ENCODE measurements at regions not wholly inside any gene's neighbourhood (a gene's known extent, or its start where the extent isn't known, plus 50 kb on each side); places are given as distances from the start of the nearest gene placed in this dataset.

- DNase-seq: no peak
These were observed 278.8 kb upstream of the PLXNA2 start for GRCh38 chr1:208523007-208523406.

DNA sequence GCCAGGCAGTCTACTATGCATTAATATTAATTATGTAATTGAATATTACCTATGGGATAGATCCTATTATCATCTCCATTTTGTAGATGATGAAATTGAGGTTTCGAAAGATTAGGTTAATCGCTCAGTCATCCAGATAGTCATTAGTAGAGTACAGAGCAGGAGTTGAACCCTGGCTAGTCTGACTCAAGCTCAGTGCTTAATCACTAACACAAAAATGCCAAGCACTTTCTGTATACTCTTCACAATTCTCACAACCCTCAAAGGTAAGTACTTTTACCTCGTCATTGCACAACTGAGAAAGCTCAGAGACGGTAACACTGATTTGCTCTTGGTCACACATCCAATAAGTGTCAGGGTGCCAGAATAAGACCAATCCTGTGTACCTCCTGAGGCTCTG lies 280.2 kb upstream of the PLXNA2 start:
- DNase-seq: no peak

DNA sequence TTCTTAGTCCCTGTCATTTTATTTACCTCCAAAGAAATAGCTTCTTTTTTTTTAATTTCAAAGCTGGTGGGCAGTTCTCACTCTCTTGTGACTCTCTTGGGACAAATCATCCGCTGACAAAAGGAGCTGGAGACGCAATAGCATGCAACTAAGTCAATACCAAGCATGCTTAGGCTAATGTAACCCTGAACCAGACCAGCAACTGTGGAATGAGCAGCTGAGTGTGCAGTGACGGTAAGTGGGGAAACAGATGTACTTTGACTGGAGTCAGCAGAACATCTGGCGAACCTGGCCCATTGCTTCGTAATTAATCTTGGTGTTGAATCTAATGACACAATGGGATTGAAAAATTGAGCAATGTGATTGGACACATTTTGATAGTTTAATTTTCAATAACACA lies 280.7 kb upstream of the PLXNA2 start:
- DNase-seq: no peak

- DNase-seq: no peak
These were observed 281.2 kb upstream of the PLXNA2 start for GRCh38 chr1:208525417-208525816.

DNA sequence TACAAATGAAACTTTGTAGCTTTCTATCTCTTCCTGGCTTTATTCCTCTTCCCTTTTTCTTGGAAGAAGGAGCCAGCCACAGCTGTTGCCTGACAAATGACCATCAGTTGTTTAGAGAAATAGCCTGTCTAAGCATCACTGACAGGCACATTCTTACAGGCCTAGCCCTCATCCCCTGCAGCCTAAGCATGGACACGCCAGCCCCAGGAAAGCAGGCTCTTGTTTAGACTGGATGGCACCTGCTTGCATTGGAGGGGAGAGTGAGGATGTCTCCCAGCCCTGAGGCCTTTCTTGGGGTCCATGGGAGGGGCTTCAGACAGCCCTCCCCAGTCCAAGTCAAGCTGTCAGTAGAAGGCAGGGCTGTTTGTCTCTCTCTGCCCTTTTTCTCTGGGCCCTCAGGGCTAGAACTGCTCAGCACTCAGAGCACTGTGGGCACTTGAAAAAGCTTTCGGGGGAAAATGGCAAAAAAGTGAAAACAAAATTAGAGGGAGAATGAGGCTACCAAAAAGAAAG lies 282.5 kb upstream of the PLXNA2 start:
- DNase-seq: no peak

- DNase-seq: no peak
These were observed 283.0 kb upstream of the PLXNA2 start for GRCh38 chr1:208527156-208527555.

GRCh38 chr1:208528578-208529240 lies 284.5 kb upstream of the PLXNA2 start:
- DNase-seq: no peak

- no peak for DNase-seq
These were observed 287.0 kb upstream of the PLXNA2 start for GRCh38 chr1:208531003-208531750.

- no peak for DNase-seq
These were observed 289.8 kb upstream of the PLXNA2 start for GRCh38 chr1:208533746-208534598.

DNA sequence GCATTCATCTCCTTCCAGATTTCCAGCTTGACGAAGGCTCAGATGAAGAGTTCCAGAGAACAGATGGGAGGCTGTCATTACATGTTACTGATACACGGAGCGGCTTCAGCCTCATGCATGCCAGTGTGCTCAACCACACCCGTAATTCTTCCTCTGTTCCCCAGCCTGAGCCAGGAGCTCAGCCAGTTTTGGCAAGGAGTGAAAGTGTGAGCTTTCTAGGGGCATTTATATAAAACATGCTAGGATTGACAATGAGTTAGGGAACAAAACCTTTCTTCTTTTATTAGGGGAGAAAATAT lies 290.4 kb upstream of the PLXNA2 start:
- DNase-seq: no peak

DNA sequence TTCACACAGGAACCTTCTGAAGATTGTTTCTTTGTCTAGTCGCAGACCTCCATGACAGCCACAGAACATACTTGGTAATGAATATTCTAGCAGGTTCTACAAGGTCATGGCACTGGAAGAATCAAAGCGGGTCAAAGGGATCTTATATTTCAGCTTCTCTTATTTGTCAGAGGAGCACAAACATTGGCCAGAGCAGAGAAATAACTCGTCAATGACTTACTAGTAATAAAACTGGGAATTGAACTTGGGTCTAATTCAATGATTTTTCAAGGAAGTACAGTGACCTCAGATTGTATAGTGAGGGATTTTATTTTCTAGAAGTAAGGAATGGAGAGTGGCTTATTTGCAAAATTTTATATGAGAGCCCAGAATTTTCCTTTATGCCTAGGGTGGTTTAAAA lies 290.8 kb upstream of the PLXNA2 start:
- DNase-seq: no peak

GRCh38 chr1:208535511-208535910 lies 291.3 kb upstream of the PLXNA2 start:
- DNase-seq: no peak

GRCh38 chr1:208536212-208536611 lies 292.0 kb upstream of the PLXNA2 start:
- peak; percentile 52 for DNase-seq

- DNase-seq: no peak
These were observed 293.0 kb upstream of the PLXNA2 start for GRCh38 chr1:208537198-208537597.

DNA sequence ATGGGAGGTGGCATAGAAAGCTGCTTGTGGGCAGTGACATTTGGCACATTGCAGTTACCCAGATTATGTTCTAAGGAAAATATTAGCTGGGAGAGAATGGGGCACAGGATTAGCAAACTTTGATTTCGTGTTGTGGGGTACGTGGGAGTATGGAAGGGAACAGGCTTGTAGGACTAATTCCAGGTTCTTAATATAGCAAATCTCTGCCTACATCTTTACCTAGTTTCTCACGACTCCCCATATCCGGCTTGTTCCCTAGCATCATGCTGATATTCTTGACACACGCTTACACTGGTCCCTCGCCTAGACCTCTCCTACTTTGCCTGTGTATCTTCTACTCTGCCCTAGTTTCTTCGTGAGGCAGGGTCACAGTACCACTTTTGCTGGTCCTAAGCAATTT lies 293.9 kb upstream of the PLXNA2 start:
- DNase-seq: no peak

- no peak for DNase-seq
These were observed 294.4 kb upstream of the PLXNA2 start for GRCh38 chr1:208538587-208538986.

GRCh38 chr1:208540724-208541123 lies 296.5 kb upstream of the PLXNA2 start:
- no peak for DNase-seq

DNA sequence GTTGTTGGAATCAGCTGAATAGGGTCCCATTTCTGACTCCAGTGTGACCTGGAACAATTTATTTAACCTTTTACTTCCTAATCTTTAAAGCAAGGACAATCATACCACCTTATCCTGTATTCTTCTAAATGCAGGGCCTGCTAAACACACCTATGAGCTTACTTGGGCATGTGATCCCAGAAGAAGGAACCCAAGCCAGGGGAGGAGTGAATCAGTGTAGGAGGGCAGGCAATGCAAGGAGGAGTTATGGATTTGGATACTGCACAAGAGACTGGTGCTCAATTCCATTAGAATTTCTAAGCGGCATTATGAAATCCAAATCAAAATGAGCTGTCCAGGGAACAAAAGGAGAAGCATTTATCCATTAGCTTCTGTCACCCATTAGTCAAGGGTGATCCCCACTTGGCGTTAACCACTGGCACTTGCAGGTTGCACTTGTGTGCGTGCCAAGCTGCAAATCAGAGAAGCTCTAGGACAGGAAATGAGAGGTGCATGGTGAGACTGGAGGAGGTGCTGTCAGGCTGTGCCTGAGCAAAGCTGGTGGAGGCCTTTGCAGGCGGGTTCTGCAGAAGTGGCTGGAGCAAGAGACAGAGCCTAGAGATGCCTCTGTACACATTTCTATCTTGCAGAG lies 297.2 kb upstream of the PLXNA2 start:
- DNase-seq: no peak

GRCh38 chr1:208542309-208542708 lies 298.1 kb upstream of the PLXNA2 start:
- no peak for DNase-seq

DNA sequence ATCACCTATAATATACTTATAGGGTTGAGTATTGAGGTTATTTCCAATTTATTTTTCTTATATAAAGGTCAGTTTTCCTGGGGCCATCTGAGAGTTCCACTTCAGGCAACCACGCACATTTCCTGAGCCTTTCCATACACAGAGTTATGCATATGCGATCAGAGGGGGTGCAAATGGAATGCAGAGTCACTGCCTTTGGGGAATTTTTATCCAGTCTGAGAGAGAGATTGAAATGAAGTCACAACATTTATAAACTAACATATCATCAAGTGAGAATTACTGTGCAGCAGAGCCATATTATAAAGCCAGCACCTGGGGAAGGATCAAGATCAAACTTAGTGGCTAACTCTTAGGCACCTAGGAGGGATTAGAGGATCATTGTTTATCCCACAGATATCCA lies 299.9 kb upstream of the PLXNA2 start:
- no peak for DNase-seq

- DNase-seq: no peak
These were observed 300.6 kb upstream of the PLXNA2 start for GRCh38 chr1:208544794-208545193.

GRCh38 chr1:208551024-208551423 lies 306.8 kb upstream of the PLXNA2 start:
- DNase-seq: no peak

- no peak for DNase-seq
These were observed 307.6 kb upstream of the PLXNA2 start for GRCh38 chr1:208551633-208552320.
